ENCODE measurements at regions not wholly inside any gene's neighbourhood (a gene's known extent, or its start where the extent isn't known, plus 50 kb on each side); places are given as distances from the start of the nearest gene placed in this dataset.

GRCh38 chr13:22893204-22893603 is 287.6 kb upstream of the SGCG start:
- TF ChIP-seq EZH2 (IDR thresholded peaks at IDR 0.05; ENCODE audit: low read length, missing control alignments) (no peak), CTCF (conservative IDR thresholded peaks at IDR 0.05 in 1 of 2, IDR thresholded peaks at IDR 0.05 in 1 of 2; ENCODE audit: low read depth in 1 of 2, low read length in 2 of 2) (no peak)
